Keratinocyte (primary cell): ENCODE measurements at regions not wholly inside any gene's neighbourhood (a gene's known extent, or its start where the extent isn't known, plus 50 kb on each side); places are given as distances from the start of the nearest gene placed in this dataset.

Experiments
- EZH2 ChIP-seq: IDR thresholded peaks from one replicate; pipeline ENCODE4 v1.6.1; 2012; ENCODE audit warnings: inconsistent platforms, mild to moderate bottlenecking, low read length, moderate library complexity
- TF ChIP-seq, protein P1 (sequence below), 3 experiments: IDR thresholded peaks in 1 of 3; conservative IDR thresholded peaks in 1 of 3; optimal IDR thresholded peaks in 1 of 3; 2 replicates in 2 of 3; 3 replicates in 1 of 3; pipeline versions ENCODE3 to v1.5.1; 2011; ENCODE audit warnings: low read length in 3 of 3, mild to moderate bottlenecking in 3 of 3, moderate library complexity in 2 of 3, control low read depth in 1 of 3, inconsistent platforms in 1 of 3; ENCODE audit not compliant: insufficient read depth in 2 of 3; ENCODE audit errors: extremely low read depth in 1 of 3

DNA sequence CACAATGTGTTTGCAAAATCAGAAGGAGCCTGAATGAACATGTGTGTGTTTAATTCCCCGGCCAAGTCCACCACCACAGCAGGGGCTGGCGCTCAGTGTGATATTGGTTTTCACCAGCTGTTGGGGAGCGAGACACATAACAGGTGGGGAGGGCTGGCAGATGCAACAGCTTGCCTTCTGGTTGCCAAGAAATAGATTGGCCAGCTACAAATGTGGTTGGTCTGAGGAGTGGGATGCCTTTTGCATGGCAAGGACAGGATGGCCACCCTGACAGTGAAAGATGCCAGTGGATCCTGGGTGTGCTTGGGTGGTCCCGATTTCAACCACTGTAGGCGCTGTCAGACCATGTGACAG lies 292.5 kb upstream of the FZD8 start:
- TF ChIP-seq, protein P1, sequence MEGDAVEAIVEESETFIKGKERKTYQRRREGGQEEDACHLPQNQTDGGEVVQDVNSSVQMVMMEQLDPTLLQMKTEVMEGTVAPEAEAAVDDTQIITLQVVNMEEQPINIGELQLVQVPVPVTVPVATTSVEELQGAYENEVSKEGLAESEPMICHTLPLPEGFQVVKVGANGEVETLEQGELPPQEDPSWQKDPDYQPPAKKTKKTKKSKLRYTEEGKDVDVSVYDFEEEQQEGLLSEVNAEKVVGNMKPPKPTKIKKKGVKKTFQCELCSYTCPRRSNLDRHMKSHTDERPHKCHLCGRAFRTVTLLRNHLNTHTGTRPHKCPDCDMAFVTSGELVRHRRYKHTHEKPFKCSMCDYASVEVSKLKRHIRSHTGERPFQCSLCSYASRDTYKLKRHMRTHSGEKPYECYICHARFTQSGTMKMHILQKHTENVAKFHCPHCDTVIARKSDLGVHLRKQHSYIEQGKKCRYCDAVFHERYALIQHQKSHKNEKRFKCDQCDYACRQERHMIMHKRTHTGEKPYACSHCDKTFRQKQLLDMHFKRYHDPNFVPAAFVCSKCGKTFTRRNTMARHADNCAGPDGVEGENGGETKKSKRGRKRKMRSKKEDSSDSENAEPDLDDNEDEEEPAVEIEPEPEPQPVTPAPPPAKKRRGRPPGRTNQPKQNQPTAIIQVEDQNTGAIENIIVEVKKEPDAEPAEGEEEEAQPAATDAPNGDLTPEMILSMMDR (optimal IDR thresholded peaks at IDR 0.05 in 1 of 3, IDR thresholded peaks at IDR 0.05 in 1 of 3, conservative IDR thresholded peaks at IDR 0.05 in 1 of 3; ENCODE audit: extremely low read depth in 1 of 3, insufficient read depth in 2 of 3, low read length in 3 of 3): no peak
- no peak for TF ChIP-seq EZH2
